ENCODE measurements at regions not wholly inside any gene's neighbourhood (a gene's known extent, or its start where the extent isn't known, plus 50 kb on each side); places are given as distances from the start of the nearest gene placed in this dataset.

- DNase-seq: no peak
- Histone ChIP-seq H3K9me3 (ENCODE audit: severe bottlenecking) (peaks cover 3% of the 10 kb centered on the region), H3K27me3 (ENCODE audit: insufficient read depth, low read depth, severe bottlenecking) (no peaks in the 10 kb centered on the region), H3K4me3 (ENCODE audit: low read depth, low read length) (no peak overlapping the region), H3K36me3 (no peaks in the 10 kb centered on the region), H3K27ac (no peak overlapping the region)
- TF ChIP-seq CTCF (IDR thresholded peaks at IDR 0.05; ENCODE audit: low read depth, low read length): no peak
These were observed 510.4 kb upstream of the ARGLU1 start for GRCh38 chr13:107078229-107078765.

GRCh38 chr13:107076801-107077200, 508.9 kb upstream of the ARGLU1 start:
- Histone ChIP-seq H3K36me3 (no peaks in the 10 kb centered on the region), H3K27ac (no peak overlapping the region), H3K27me3 (ENCODE audit: insufficient read depth, low read depth, severe bottlenecking) (no peaks in the 10 kb centered on the region), H3K9me3 (ENCODE audit: severe bottlenecking) (peaks cover 3% of the 10 kb centered on the region), H3K4me3 (ENCODE audit: low read depth, low read length) (no peak overlapping the region)
- no peak for DNase-seq
- TF ChIP-seq CTCF (IDR thresholded peaks at IDR 0.05; ENCODE audit: low read depth, low read length): no peak

GRCh38 chr13:107075576-107075975, 507.6 kb upstream of the ARGLU1 start:
- no peak for DNase-seq
- no peak for TF ChIP-seq CTCF (IDR thresholded peaks at IDR 0.05; ENCODE audit: low read depth, low read length)
- H3K4me3 ChIP-seq (ENCODE audit: low read depth, low read length): no peak overlapping the region
- H3K36me3 ChIP-seq: no peaks in the 10 kb centered on the region
- peaks cover 3% of the 10 kb centered on the region for H3K9me3 ChIP-seq (ENCODE audit: severe bottlenecking)
- no peak overlapping the region for H3K27ac ChIP-seq
- no peaks in the 10 kb centered on the region for H3K27me3 ChIP-seq (ENCODE audit: insufficient read depth, low read depth, severe bottlenecking)

GRCh38 chr13:107070792-107071191, 502.9 kb upstream of the ARGLU1 start:
- no peak for TF ChIP-seq CTCF (IDR thresholded peaks at IDR 0.05; ENCODE audit: low read depth, low read length)
- Histone ChIP-seq H3K36me3 (no peaks in the 10 kb centered on the region), H3K27ac (no peak overlapping the region), H3K9me3 (ENCODE audit: severe bottlenecking) (peaks cover under 1% of the 10 kb centered on the region), H3K27me3 (ENCODE audit: insufficient read depth, low read depth, severe bottlenecking) (no peaks in the 10 kb centered on the region), H3K4me3 (ENCODE audit: low read depth, low read length) (no peak overlapping the region)
- no peak for DNase-seq

GRCh38 chr13:107069108-107069776, 501.3 kb upstream of the ARGLU1 start:
- Histone ChIP-seq H3K27me3 (ENCODE audit: insufficient read depth, low read depth, severe bottlenecking) (peaks cover 2% of the 10 kb centered on the region), H3K27ac (no peak overlapping the region), H3K4me3 (ENCODE audit: low read depth, low read length) (no peak overlapping the region), H3K9me3 (ENCODE audit: severe bottlenecking) (no peaks in the 10 kb centered on the region), H3K36me3 (no peaks in the 10 kb centered on the region)
- no peak for TF ChIP-seq CTCF (IDR thresholded peaks at IDR 0.05; ENCODE audit: low read depth, low read length)
- DNase-seq: no peak

GRCh38 chr13:107067381-107067780, 499.4 kb upstream of the ARGLU1 start:
- Histone ChIP-seq H3K27ac (no peak overlapping the region), H3K27me3 (ENCODE audit: insufficient read depth, low read depth, severe bottlenecking) (peaks cover 2% of the 10 kb centered on the region), H3K36me3 (no peaks in the 10 kb centered on the region), H3K9me3 (ENCODE audit: severe bottlenecking) (no peaks in the 10 kb centered on the region), H3K4me3 (ENCODE audit: low read depth, low read length) (no peak overlapping the region)
- DNase-seq: no peak
- no peak for TF ChIP-seq CTCF (IDR thresholded peaks at IDR 0.05; ENCODE audit: low read depth, low read length)

All from WERI-Rb-1 (cell line).